Tibial nerve (tissue), 4 donors: ENCODE measurements at regions not wholly inside any gene's neighbourhood (a gene's known extent, or its start where the extent isn't known, plus 50 kb on each side); places are given as distances from the start of the nearest gene placed in this dataset.

Source experiments
- DNase-seq, 2 donors: peaks; one replicate each; pipeline ENCODE4 v3.0.0-alpha.2; 2019; ENCODE audit warnings: low spot score in 2 of 2
- H3K27ac ChIP-seq, 4 donors: fragments of 200-600 bp; sonication (generic) in 3 of 4; one replicate each; pipeline ENCODE4 v1.5.1; 2017 to 2019; ENCODE audit warnings: mild to moderate bottlenecking in 1 of 4
- H3K27me3 ChIP-seq, 2 donors: fragments of 200-600 bp; sonication (generic) in 1 of 2; one replicate each; pipeline versions ENCODE4 v1.5.1 to v1.6.0; 2017 to 2019
- H3K36me3 ChIP-seq, 3 donors: fragments of 200-600 bp; sonication (generic); one replicate each; pipeline ENCODE4 v1.5.1; 2018 to 2019
- H3K4me1 ChIP-seq, 4 donors: fragments of 200-600 bp; sonication (generic) in 3 of 4; one replicate each; pipeline ENCODE4 v1.5.1; 2017 to 2019
- H3K4me3 ChIP-seq, 4 donors: fragments of 200-600 bp; sonication (generic) in 3 of 4; one replicate each; pipeline ENCODE4 v1.5.1; 2017 to 2019; ENCODE audit warnings: mild to moderate bottlenecking in 1 of 4, moderate library complexity in 1 of 4
- H3K9me3 ChIP-seq, 4 donors: fragments of 200-600 bp; sonication (generic) in 3 of 4; one replicate each; pipeline ENCODE4 v1.5.1; 2017 to 2019
- CTCF ChIP-seq, 5 experiments: fragments of 200-600 bp in 3 of 5; fragments of 450-650 bp in 2 of 5; sonication (generic) in 3 of 5; IDR thresholded peaks; one replicate each; pipeline ENCODE4 v1.5.1; 2016 to 2019; ENCODE audit warnings: antibody characterized with exemption in 5 of 5, mild to moderate bottlenecking in 3 of 5, moderate library complexity in 2 of 5
- EP300 ChIP-seq, 2 donors: sonication (generic); formaldehyde crosslinking; IDR thresholded peaks; one replicate each; pipeline ENCODE4 v1.6.1; 2017; ENCODE audit warnings: antibody characterized with exemption in 2 of 2, mild to moderate bottlenecking in 1 of 2
- POLR2A ChIP-seq, 2 donors: fragments of 450-650 bp; IDR thresholded peaks; one replicate each; pipeline ENCODE4 v1.6.1; 2017; ENCODE audit warnings: antibody characterized with exemption in 2 of 2, mild to moderate bottlenecking in 2 of 2, moderate library complexity in 2 of 2
- WGBS, 2 donors: methylation state at CpG; one replicate each; pipeline ENCODE4 v1.1.5; 2018; 5-methylcytosine and 5-hydroxymethylcytosine counted together

DNA sequence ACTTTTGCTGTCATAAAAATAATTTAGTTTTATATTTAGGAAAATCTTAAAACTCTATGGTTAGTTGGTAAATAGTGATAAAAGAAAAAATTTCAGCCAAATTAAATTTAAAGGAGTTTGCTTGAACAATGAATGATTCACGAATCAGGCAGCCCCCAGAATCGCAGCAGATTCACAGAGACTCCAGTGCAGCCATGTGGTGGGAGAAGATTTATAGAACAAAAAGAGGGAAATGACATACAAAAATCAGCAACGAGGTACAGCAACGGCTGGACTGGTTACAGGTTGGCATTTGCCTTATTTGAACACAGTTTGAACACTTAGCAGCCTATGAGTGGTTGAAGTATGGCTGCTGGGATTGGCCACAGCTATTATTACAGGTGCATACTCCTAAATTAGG, 96.4 kb upstream of the MYCBP2 start:
- DNase-seq: no peak
- WGBS, 2 donors: 37 to 38% methylated on average over 4 of the region's 4 CpGs
- no peaks in the 10 kb centered on the region for H3K4me1 ChIP-seq
- H3K27ac ChIP-seq: no peak overlapping the region
- no peak for TF ChIP-seq CTCF (IDR thresholded peaks at IDR 0.05)
- TF ChIP-seq EP300 (IDR thresholded peaks at IDR 0.05): no peak
- TF ChIP-seq POLR2A (IDR thresholded peaks at IDR 0.05): no peak
- no peaks in the 10 kb centered on the region for H3K27me3 ChIP-seq
- H3K4me3 ChIP-seq: no peak overlapping the region
- H3K9me3 ChIP-seq: no peaks in the 10 kb centered on the region
- H3K36me3 ChIP-seq: no peaks in the 10 kb centered on the region

DNA sequence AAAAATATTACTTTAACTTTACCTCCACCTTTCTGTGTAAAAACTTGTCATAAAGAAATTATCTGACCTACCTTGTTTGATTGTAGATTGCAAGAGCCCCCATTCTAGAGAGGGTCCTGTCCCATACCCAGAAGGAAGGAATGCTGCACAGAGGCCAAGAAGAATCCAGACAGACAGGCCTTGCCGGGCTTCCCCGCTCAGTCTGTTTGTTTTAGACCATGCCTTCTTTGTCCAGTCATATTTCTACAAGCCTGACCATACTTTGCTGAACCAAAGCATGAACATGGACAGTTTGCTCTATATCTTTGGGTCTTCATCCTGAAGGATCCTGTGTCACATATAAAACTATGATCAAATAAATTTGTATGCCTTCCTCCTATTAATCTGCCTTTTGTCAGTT, 95.8 kb upstream of the MYCBP2 start:
- no peak for DNase-seq
- no peak overlapping the region for H3K4me3 ChIP-seq
- no peaks in the 10 kb centered on the region for H3K9me3 ChIP-seq
- H3K4me1 ChIP-seq: no peaks in the 10 kb centered on the region
- H3K36me3 ChIP-seq: no peaks in the 10 kb centered on the region
- H3K27me3 ChIP-seq: no peaks in the 10 kb centered on the region
- TF ChIP-seq CTCF (IDR thresholded peaks at IDR 0.05) (no peak), EP300 (IDR thresholded peaks at IDR 0.05) (no peak), POLR2A (IDR thresholded peaks at IDR 0.05) (no peak)
- no peak overlapping the region for H3K27ac ChIP-seq
- 72 to 88% methylated on average over 2 of the region's 2 CpGs for WGBS, 2 donors

- no peaks in the 10 kb centered on the region for H3K9me3 ChIP-seq
- peaks cover 0 to 7% (median 3%) of the 10 kb centered on the region in 4 donors for H3K4me1 ChIP-seq
- WGBS, 2 donors: 48 to 63% methylated on average over 4 of the region's 4 CpGs
- no peak overlapping the region for H3K27ac ChIP-seq
- no peak for DNase-seq
- no peaks in the 10 kb centered on the region for H3K27me3 ChIP-seq
- H3K36me3 ChIP-seq: no peaks in the 10 kb centered on the region
- TF ChIP-seq EP300 (IDR thresholded peaks at IDR 0.05): no peak
- no peak for TF ChIP-seq CTCF (IDR thresholded peaks at IDR 0.05)
- no peak for TF ChIP-seq POLR2A (IDR thresholded peaks at IDR 0.05)
- no peak overlapping the region for H3K4me3 ChIP-seq
These were observed 91.0 kb upstream of the MYCBP2 start for GRCh38 chr13:77417897-77418296.

DNA sequence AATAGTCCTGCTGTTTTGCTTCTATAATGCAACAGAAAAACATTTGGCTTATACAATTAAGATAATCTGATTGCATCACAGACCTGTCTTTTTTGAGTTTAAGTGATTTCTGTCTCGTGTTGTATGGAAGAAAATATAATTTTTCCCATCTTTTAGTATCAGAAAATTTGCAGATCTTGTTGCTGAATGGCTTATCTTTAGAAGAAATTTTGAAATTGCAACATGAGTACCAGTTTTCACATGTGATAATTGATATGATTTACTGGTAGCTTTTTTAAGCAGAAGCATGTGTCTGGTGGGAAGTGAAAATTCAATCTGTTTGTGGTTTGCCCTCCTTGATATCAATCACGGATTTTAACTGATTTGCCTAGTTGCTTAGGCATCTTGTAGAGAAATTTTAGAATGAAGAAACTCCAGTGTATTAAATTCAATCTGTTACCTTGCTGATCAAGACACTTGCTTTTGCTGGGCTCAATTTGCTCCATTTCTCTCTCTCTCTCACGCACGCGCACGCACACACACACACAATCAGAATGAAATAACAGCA, 89.8 kb upstream of the MYCBP2 start:
- Histone ChIP-seq H3K27me3 (no peaks in the 10 kb centered on the region), H3K9me3 (no peaks in the 10 kb centered on the region), H3K4me3 (no peak overlapping the region), H3K4me1 (peaks cover 0 to 7% (median 3%) of the 10 kb centered on the region in 4 donors), H3K36me3 (no peaks in the 10 kb centered on the region), H3K27ac (no peak overlapping the region)
- no peak for DNase-seq
- TF ChIP-seq CTCF (IDR thresholded peaks at IDR 0.05) (no peak), POLR2A (IDR thresholded peaks at IDR 0.05) (no peak), EP300 (IDR thresholded peaks at IDR 0.05) (no peak)
- WGBS, 2 donors: 73 to 77% methylated on average over 6 of the region's 6 CpGs

DNA sequence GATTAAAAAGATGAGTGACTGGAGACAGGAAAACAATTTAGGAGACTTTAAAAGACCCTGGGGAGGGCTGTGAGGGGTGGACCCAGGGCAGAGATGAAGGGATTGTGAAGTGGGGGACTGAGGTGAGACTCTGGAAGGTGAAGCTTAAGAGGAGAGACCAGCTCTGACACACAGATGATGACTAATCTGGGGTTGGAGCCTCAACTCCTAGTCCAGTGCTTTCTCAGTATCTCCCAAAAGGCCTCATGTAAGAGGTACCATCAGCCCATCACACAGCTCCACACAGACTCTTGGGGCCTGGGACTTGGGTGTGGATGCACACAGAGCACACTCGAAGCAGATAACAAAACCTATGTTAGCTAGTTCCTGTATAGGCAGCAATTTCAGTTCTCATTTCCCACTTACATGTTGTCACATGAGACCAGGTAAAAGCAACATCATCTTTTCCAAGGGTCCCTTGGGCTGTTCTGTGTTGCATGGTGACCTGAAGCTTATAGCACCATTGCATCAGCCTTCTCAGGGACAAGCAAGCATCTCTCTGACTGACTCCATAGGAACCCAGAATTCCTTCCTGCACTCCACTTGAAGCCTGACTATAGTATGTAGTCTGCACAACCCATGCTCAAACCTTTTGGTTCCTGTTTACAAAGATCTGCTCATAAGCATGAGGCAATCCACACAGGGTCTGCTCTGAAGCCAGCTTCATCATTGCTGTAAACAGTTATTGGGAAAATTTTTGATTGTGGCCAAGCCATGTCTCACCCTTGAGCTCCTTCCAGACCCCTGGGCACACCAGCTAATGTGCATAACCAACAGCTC, 88.6 kb upstream of the MYCBP2 start:
- no peak overlapping the region for H3K27ac ChIP-seq
- no peaks in the 10 kb centered on the region for H3K27me3 ChIP-seq
- H3K9me3 ChIP-seq: no peaks in the 10 kb centered on the region
- H3K36me3 ChIP-seq: no peaks in the 10 kb centered on the region
- DNase-seq: no peak
- H3K4me1 ChIP-seq: peaks cover 0 to 7% (median 3%) of the 10 kb centered on the region in 4 donors
- no peak for TF ChIP-seq EP300 (IDR thresholded peaks at IDR 0.05)
- no peak for TF ChIP-seq POLR2A (IDR thresholded peaks at IDR 0.05)
- TF ChIP-seq CTCF (IDR thresholded peaks at IDR 0.05): no peak
- 38 to 82% methylated on average over 1 of the region's 1 CpG for WGBS, 2 donors
- no peak overlapping the region for H3K4me3 ChIP-seq
